ENCODE measurements at regions not wholly inside any gene's neighbourhood (a gene's known extent, or its start where the extent isn't known, plus 50 kb on each side); places are given as distances from the start of the nearest gene placed in this dataset.

DNA sequence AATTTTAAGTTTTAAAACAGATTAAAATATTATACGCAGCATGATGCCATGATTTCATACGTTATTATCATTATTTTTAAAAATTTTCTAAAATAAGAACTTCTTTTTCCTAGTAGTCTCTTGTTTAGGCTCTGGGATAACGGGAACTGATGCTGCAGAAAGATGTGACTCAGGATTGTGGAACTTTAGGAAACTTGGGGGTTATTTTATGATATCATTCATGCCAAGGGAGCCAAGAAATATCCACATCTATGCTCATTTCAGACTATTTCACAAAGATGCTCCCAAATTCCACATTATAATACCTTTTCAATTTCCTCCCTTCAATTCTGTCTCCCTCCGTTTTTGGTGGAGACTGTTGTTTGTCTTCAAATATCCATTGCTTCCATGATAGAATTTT lies 236.4 kb downstream of the HS3ST3A1 start:
- intact Hi-C loops (cut with micrococcal nuclease), result no loop called here
- H3K36me3 Mint-ChIP-seq (ENCODE audit: low read depth), result no peaks in the 10 kb centered on the region
- no peaks in the 10 kb centered on the region for H3K27me3 Mint-ChIP-seq (ENCODE audit: low read depth)
- H3K4me1 Mint-ChIP-seq (ENCODE audit: low read depth), result no peaks in the 10 kb centered on the region
- no peaks in the 10 kb centered on the region for H3K9me3 Mint-ChIP-seq
- no peak for DNase-seq (ENCODE audit: low spot score)
- H3K27ac Mint-ChIP-seq, result no peak overlapping the region
- H3K4me3 Mint-ChIP-seq (ENCODE audit: low read depth), result no peak overlapping the region

GRCh38 chr17:13363771-13364170 lies 238.0 kb downstream of the HS3ST3A1 start:
- Mint-ChIP-seq H3K27ac (no peak overlapping the region), H3K4me3 (ENCODE audit: low read depth) (no peak overlapping the region), H3K9me3 (no peaks in the 10 kb centered on the region), H3K4me1 (ENCODE audit: low read depth) (no peaks in the 10 kb centered on the region), H3K36me3 (ENCODE audit: low read depth) (no peaks in the 10 kb centered on the region), H3K27me3 (ENCODE audit: low read depth) (no peaks in the 10 kb centered on the region)
- no peak for DNase-seq (ENCODE audit: low spot score)
- intact Hi-C loops (cut with micrococcal nuclease), result no loop called here

DNA sequence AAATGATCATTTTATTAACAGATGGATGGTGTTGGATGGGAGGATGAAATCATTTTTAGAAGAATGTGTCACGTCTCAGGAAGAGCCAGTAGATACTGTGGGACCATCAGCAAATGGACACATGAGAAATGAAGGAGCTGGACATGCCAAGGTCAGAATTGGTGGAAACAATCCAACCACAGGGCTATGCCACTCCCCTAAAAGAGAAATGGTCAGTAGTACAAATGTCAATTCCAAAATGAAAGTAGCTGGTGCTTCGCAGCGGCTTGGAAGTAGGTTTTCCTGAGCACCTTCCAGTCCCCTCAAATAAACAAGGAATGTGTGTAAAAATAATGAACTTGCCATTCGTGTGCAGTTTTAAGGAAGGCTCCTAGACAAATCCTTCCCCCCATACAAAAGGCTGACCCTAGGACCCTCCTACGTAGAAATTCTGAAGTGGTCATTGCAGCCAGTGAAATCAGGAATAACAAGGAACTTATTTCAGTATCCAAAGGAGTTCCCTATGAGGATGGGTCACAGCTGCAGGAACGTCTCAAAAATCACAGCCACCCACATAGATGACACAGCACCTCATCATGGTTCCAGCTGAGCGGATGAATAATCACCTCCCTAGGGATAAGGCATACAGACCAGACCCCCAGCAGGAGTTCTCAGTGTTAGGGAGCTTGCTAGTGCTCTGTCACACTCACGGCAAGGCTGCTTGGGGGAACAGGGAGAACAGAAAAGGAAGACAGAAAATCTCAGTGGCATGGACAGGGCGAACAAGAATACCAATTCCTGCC lies 239.2 kb downstream of the HS3ST3A1 start:
- no peaks in the 10 kb centered on the region for H3K27me3 Mint-ChIP-seq (ENCODE audit: low read depth)
- intact Hi-C loops (cut with micrococcal nuclease), result no loop called here
- H3K9me3 Mint-ChIP-seq, result no peaks in the 10 kb centered on the region
- DNase-seq (ENCODE audit: low spot score), result no peak
- no peak overlapping the region for H3K27ac Mint-ChIP-seq
- H3K36me3 Mint-ChIP-seq (ENCODE audit: low read depth), result no peaks in the 10 kb centered on the region
- no peak overlapping the region for H3K4me3 Mint-ChIP-seq (ENCODE audit: low read depth)
- H3K4me1 Mint-ChIP-seq (ENCODE audit: low read depth), result no peaks in the 10 kb centered on the region

- H3K36me3 Mint-ChIP-seq (ENCODE audit: low read depth), result no peaks in the 10 kb centered on the region
- H3K4me3 Mint-ChIP-seq (ENCODE audit: low read depth), result no peak overlapping the region
- intact Hi-C loops (cut with micrococcal nuclease), result no loop called here
- H3K27ac Mint-ChIP-seq, result no peak overlapping the region
- no peak for DNase-seq (ENCODE audit: low spot score)
- no peaks in the 10 kb centered on the region for H3K9me3 Mint-ChIP-seq
- no peaks in the 10 kb centered on the region for H3K27me3 Mint-ChIP-seq (ENCODE audit: low read depth)
- no peaks in the 10 kb centered on the region for H3K4me1 Mint-ChIP-seq (ENCODE audit: low read depth)
Measured at GRCh38 chr17:13359774-13360173, 242.0 kb downstream of the HS3ST3A1 start.

GRCh38 chr17:13355054-13355453 lies 246.7 kb downstream of the HS3ST3A1 start:
- intact Hi-C loops (cut with micrococcal nuclease), result no loop called here
- H3K36me3 Mint-ChIP-seq (ENCODE audit: low read depth), result no peaks in the 10 kb centered on the region
- no peak for DNase-seq (ENCODE audit: low spot score)
- H3K27me3 Mint-ChIP-seq (ENCODE audit: low read depth), result no peaks in the 10 kb centered on the region
- no peak overlapping the region for H3K4me3 Mint-ChIP-seq (ENCODE audit: low read depth)
- no peak overlapping the region for H3K27ac Mint-ChIP-seq
- no peaks in the 10 kb centered on the region for H3K9me3 Mint-ChIP-seq
- H3K4me1 Mint-ChIP-seq (ENCODE audit: low read depth), result no peaks in the 10 kb centered on the region

DNA sequence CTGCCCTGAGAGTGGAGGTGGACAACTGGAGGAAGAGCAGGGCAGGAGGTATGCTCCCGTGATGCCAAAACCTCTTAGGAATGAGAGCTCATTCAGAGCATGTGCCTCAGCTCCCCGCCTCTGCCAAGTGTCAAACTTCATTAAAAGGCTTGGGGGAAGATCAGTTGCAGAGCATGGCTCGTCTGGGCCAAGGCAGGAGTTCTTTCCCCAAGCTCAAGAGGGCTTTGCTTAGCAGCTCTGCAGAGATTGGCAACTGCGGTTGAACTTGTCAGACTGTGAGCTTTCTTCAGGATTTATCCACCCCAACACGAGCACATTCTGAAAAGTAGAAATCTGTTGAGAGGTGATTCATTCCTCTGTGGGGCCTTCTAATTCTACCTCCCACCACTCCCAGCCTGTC lies 248.1 kb downstream of the HS3ST3A1 start:
- DNase-seq (ENCODE audit: low spot score), result no peak
- Mint-ChIP-seq H3K27ac (no peak overlapping the region), H3K27me3 (ENCODE audit: low read depth) (no peaks in the 10 kb centered on the region), H3K36me3 (ENCODE audit: low read depth) (no peaks in the 10 kb centered on the region), H3K4me1 (ENCODE audit: low read depth) (no peaks in the 10 kb centered on the region), H3K4me3 (ENCODE audit: low read depth) (no peak overlapping the region), H3K9me3 (peaks cover 4% of the 10 kb centered on the region)
- intact Hi-C loops (cut with micrococcal nuclease), result no loop called here

DNA sequence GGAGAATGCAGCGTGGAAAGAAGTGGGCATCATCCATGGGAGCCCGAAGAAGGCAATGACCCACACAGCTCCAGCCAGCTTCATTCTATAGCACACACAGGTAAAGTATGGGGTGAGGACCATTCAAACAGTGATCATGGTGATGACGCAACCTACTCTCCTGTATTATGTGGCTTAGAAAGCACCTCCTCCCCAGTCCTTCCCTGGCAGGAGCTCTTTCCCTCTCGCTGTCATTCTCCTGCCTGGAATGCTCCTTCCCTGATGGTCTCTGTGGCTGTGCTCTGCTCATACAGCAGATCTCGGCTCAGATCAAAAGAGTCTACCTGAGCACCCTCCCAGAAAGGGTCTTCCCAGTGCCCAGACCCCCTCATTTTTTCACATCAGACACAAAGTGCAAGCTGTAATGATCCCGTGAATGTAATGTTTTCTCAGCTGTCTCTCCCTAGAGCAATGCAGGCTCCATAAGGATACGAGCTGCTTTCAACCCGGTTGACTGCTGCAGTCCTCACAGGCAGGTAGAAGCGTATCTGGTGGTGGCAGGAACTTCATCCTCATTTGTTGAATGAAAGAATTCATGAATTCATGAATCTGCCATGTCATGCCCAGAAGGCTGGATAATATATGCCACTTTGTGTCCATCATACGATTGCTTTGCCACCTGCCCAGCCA lies 248.8 kb downstream of the HS3ST3A1 start:
- intact Hi-C loops (cut with micrococcal nuclease), result no loop called here
- H3K4me1 Mint-ChIP-seq (ENCODE audit: low read depth), result no peaks in the 10 kb centered on the region
- H3K9me3 Mint-ChIP-seq, result peaks cover 4% of the 10 kb centered on the region
- no peak overlapping the region for H3K27ac Mint-ChIP-seq
- H3K27me3 Mint-ChIP-seq (ENCODE audit: low read depth), result no peaks in the 10 kb centered on the region
- H3K36me3 Mint-ChIP-seq (ENCODE audit: low read depth), result no peaks in the 10 kb centered on the region
- DNase-seq (ENCODE audit: low spot score), result no peak
- H3K4me3 Mint-ChIP-seq (ENCODE audit: low read depth), result no peak overlapping the region

DNA sequence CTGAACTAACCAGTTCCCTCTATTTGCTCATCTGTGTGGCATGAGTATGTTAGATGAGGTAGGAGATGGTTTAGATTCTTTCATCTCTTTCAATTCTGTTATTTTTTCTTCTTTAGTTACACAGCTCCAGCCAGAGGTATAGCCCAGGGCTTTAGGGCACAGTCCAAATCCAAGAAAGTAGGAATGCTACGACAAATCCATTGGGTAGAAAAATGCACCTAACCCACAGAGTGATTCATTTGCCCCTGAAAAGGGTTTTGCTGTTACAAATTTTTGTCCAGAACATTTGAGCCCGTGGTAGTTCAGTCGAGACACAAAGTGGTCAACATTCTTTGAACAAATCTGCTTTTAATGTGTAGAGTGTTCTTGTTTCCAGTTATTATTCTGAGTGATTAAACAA lies 250.7 kb downstream of the HS3ST3A1 start:
- Mint-ChIP-seq H3K4me3 (ENCODE audit: low read depth) (no peak overlapping the region), H3K36me3 (ENCODE audit: low read depth) (no peaks in the 10 kb centered on the region), H3K4me1 (ENCODE audit: low read depth) (peaks cover 8% of the 10 kb centered on the region), H3K27ac (no peak overlapping the region), H3K27me3 (ENCODE audit: low read depth) (no peaks in the 10 kb centered on the region), H3K9me3 (peaks cover 8% of the 10 kb centered on the region)
- intact Hi-C loops (cut with micrococcal nuclease), result no loop called here
- no peak for DNase-seq (ENCODE audit: low spot score)

- no peaks in the 10 kb centered on the region for H3K27me3 Mint-ChIP-seq (ENCODE audit: low read depth)
- peaks cover 9% of the 10 kb centered on the region for H3K4me1 Mint-ChIP-seq (ENCODE audit: low read depth)
- H3K36me3 Mint-ChIP-seq (ENCODE audit: low read depth), result no peaks in the 10 kb centered on the region
- intact Hi-C loops (cut with micrococcal nuclease), result no loop called here
- no peak overlapping the region for H3K4me3 Mint-ChIP-seq (ENCODE audit: low read depth)
- H3K27ac Mint-ChIP-seq, result no peak overlapping the region
- peaks cover 8% of the 10 kb centered on the region for H3K9me3 Mint-ChIP-seq
- DNase-seq (ENCODE audit: low spot score), result no peak
Measured at GRCh38 chr17:13350466-13350865, 251.3 kb downstream of the HS3ST3A1 start.

GRCh38 chr17:13346996-13347762 lies 254.6 kb downstream of the HS3ST3A1 start:
- H3K4me1 Mint-ChIP-seq (ENCODE audit: low read depth), result peaks cover 9% of the 10 kb centered on the region
- peaks cover 8% of the 10 kb centered on the region for H3K9me3 Mint-ChIP-seq
- no peaks in the 10 kb centered on the region for H3K36me3 Mint-ChIP-seq (ENCODE audit: low read depth)
- DNase-seq (ENCODE audit: low spot score), result no peak
- peak overlapping the region; percentile 44 for H3K27ac Mint-ChIP-seq
- no peak overlapping the region for H3K4me3 Mint-ChIP-seq (ENCODE audit: low read depth)
- no peaks in the 10 kb centered on the region for H3K27me3 Mint-ChIP-seq (ENCODE audit: low read depth)
- intact Hi-C loops (cut with micrococcal nuclease), result no loop called here

- Mint-ChIP-seq H3K4me1 (ENCODE audit: low read depth) (peaks cover 9% of the 10 kb centered on the region), H3K4me3 (ENCODE audit: low read depth) (no peak overlapping the region), H3K9me3 (peaks cover 8% of the 10 kb centered on the region), H3K27me3 (ENCODE audit: low read depth) (no peaks in the 10 kb centered on the region), H3K36me3 (ENCODE audit: low read depth) (no peaks in the 10 kb centered on the region), H3K27ac (peak overlapping the region; percentile 43)
- intact Hi-C loops (cut with micrococcal nuclease), result no loop called here
- DNase-seq (ENCODE audit: low spot score), result no peak
Measured at GRCh38 chr17:13346592-13346991, 255.1 kb downstream of the HS3ST3A1 start.

DNA sequence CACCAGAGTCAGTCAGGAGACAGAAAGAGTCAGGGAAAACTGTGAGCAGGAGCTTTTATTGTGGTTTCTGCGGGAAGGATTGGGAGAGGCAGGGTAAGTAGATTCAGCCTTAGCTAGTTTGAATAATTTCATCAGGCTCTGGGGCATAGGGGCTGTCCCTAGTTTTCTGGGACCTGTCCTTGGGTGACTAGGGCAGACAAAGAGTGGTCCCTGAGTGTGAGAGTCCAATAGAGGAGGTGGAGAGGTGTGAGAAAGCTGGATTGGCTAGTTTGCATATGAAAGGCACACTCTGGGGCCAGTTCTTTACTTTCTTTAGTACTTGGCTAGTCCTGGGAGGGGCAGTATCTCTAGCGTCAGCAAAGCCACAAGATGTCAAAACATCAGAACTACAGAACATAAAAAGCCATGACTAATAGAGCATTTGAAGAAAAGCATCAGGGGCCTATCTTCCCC lies 255.6 kb downstream of the HS3ST3A1 start:
- Mint-ChIP-seq H3K9me3 (peaks cover 8% of the 10 kb centered on the region), H3K4me3 (ENCODE audit: low read depth) (no peak overlapping the region)
- DNase-seq (ENCODE audit: low spot score), result no peak

GRCh38 chr17:13338421-13338820 lies 263.3 kb downstream of the HS3ST3A1 start:
- Mint-ChIP-seq H3K36me3 (ENCODE audit: low read depth) (no peaks in the 10 kb centered on the region), H3K27me3 (ENCODE audit: low read depth) (peaks cover 12% of the 10 kb centered on the region), H3K27ac (no peak overlapping the region), H3K4me3 (ENCODE audit: low read depth) (no peak overlapping the region), H3K9me3 (no peaks in the 10 kb centered on the region), H3K4me1 (ENCODE audit: low read depth) (peaks cover 4% of the 10 kb centered on the region)
- intact Hi-C loops (cut with micrococcal nuclease), result loop anchor here (5.0 to 10.0 kb wide), 2 partner anchors 964 to 1586 kb away; partner anchors contain the start of gene HS3ST3B1
- DNase-seq (ENCODE audit: low spot score), result no peak

More for the DNA sequence above, 255.6 kb downstream of the HS3ST3A1 start:
- H3K4me1 Mint-ChIP-seq (ENCODE audit: low read depth), result peaks cover 9% of the 10 kb centered on the region
- H3K27me3 Mint-ChIP-seq (ENCODE audit: low read depth), result no peaks in the 10 kb centered on the region
- no peaks in the 10 kb centered on the region for H3K36me3 Mint-ChIP-seq (ENCODE audit: low read depth)
- H3K27ac Mint-ChIP-seq, result peak overlapping the region; percentile 43
- intact Hi-C loops (cut with micrococcal nuclease), result no loop called here

All from activated T-helper 2 cell treated with anti-CD3 and anti-CD28 coated beads, Interferon-gamma antibody, Interleukin-2, Interleukin-4, amounts not matched to agents 10 μg/mL and 5 μg/mL and 100 μg/mL, durations not matched to agents 14 hours and 24 hours and 36 hours (primary cell).